ENCODE measurements at regions not wholly inside any gene's neighbourhood (a gene's known extent, or its start where the extent isn't known, plus 50 kb on each side); places are given as distances from the start of the nearest gene placed in this dataset.

DNA sequence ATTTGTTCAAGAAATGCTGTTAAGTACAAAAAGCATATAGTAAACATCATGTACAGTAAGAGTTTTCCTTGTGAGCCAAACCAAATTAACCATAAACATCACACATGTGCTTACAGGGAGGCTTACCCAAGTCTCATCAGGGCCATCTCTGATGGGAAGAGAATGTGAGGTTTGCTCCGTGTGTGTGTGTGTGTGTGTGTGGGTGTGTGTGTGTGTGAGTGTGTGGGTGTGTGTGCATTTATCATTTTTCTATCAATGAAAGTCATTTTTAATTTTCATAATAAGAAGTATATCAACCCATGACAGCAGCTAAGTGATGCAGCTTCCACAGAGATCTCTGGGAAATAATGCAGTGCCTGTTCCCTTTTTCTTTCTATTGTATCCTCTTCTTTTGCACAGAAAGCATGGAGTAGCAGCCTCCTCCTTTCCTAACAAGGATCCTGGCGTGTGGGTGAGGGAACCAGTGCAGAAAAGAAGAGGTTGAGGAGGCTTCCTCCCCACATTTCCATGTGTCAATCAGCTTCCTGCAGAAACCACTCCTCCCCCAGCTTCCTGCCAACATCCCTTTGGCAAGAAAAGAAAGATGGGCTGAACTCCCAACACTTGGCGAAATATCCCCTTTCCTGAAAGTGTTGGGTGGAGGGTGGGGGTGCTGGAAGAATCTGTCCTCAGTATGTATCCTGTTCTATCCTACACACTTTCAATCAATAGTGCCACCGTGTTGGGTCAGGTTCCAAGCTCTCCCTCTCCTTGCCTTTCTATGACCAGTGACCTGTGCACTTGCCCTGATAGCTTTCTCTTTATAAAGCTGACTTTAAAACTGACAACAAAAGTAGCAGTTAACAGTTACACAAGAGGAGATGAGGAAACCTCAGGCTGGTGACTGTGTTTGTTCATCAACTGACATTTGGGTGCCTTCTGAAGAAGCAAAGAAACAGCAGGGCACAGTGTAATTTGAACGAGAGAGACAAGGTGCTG is 251.8 kb upstream of the CITED2 start:
- no peak for DNase-seq

DNA sequence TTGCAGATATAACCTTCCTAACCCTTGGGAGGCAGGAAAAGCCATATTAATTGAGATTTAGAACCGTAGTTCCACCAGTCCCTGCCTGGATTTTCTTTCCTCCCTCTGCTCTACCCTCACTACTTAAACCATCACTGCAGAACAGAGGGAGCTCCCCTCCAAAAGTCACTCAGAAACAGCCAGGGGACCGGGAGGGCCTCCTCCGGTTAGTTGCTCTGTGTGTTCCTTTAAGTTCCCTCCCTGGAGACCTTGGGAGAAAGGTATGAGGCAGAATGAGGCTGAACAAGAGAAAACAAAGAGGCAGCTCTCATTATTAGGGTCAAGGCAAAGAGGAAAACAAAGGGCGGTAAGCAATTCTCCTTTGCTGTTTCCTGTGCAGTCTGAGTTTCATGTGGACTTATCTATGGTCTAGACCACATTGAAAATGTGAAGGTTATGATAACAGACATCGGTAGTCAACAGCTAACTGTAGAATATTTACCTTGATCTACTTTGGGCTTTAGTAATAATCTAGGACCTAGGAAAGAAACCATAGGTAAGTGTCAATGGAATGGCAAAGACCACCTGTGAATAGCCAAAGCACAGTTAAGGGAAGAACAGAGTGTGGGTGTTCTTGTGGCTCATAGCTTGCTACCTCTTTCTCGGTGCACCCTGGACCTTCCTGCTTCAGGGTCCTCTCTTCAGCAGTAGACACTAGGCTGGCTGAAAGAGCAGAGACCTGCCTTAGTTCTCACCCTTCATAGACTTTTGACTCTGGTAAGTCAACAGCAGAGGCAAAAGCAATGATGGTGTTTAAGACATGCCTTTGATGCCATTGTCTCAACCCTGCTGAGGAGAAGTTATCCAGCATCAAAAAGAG is 250.9 kb upstream of the CITED2 start:
- DNase-seq: no peak

GRCh38 chr6:139623372-139623771 is 248.9 kb upstream of the CITED2 start:
- no peak for DNase-seq

GRCh38 chr6:139613496-139613895 is 239.0 kb upstream of the CITED2 start:
- no peak for DNase-seq

DNA sequence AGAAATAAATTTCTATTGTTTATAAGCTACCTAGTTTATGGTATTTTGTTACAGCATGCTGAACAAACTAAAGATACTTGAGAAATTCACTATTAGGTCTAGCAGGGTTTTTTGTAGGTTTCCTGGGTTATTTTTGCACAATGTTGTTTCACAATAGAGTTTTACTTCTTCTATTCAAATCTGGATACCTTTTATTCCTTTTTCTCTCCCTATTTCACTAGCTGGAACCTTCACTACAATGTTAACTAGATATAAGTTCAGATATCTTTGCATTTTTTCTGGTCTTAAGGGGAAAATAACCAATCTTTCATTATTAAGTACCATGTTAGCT is 237.7 kb upstream of the CITED2 start:
- DNase-seq: no peak

DNA sequence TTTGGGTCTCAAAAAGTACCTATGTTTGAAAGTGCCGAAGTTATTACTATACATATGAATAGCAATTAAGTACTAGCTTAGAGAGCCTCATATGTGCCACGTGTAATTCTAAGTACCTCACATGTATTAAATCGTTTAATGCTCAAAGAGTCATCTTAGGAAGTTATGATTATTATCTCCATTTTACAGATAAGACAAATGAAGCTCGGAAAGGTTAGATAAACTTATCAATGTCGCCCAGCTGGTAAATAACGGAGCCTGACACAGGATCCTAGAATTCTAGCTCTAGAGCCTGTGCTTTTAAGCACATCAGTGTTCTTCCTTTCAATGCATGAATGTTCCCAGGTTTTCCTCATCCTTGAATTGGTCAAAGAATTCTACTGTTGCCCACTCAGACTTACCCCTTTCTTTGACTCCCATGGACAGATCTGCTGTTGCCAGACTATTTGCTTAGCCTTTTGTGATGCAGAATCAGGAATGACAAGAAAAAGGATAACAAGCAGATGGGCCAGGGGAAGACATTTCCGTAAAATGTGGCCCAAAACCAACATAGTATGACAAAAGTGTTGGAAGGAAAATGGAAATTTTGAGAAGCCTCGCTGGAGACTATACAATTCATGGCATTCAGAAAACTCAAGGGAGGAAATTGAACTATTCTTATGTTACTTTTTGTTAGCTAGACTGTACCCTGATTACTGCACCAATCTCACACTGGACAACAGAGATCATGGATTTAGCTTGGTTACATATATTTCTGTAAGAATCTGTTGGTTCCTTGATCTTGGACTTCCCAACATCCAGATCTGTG is 237.1 kb upstream of the CITED2 start:
- DNase-seq: no peak

DNA sequence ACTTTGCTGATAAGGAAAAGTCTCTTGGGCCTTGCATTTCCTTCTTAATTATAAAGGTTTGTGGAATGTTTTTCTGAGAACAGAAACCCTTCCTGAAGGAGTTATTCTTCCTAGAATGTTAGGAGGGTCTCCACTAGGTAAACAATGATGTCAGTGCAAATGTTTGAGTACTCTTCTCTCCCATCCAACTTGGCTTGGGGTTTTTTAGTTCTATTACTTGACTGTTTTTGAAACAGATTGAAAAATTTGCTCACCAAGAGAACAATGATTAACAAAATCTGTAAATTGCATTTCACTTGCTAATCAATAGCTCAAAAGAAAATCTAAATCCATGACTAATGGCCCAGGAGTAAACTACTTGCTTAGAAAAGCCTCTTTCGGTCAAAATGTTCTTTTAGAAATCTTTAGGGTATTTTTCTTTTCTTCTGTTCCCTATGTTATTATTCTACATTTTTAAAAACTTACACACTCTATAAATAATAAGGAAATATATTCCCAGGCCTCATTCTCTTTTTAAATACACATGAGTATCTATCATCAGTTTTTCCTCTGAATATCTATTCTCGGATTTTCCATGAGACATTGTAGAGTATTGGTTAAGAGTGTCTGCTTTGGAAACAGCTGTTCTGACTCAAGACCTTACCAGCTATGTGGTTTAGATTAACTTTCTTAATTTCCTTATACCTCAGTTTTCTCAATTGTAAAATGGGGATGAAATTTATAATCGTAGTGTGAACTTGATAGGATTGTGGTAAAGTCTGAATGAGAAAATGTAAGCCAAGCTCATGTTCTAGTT is 234.2 kb upstream of the CITED2 start:
- DNase-seq: no peak

- no peak for DNase-seq
These were observed 230.9 kb upstream of the CITED2 start for GRCh38 chr6:139605350-139605749.

- no peak for DNase-seq
These were observed 229.1 kb upstream of the CITED2 start for GRCh38 chr6:139603581-139603980.

DNA sequence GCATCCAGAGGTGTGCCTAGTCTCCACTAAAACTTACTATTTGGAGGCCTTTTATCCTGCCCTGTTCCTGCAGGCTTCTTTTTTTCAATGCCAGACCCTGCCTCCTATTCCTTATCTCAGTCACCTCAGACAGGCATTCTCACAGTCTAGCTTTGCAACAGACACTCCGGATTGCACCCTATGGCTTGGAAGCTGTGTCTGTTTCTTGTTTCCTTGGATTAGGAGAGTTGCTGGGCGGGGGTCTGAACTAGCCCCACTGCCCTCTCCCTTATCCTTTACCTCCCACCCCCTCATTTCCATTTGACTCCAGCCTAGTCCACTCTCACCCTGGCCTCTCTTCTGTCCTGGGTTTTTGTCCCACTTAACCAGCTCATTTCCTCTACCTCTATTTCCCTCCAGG is 228.1 kb upstream of the CITED2 start:
- no peak for DNase-seq

- no peak for DNase-seq
These were observed 226.5 kb upstream of the CITED2 start for GRCh38 chr6:139600919-139601475.

GRCh38 chr6:139600343-139600742 is 225.9 kb upstream of the CITED2 start:
- DNase-seq: no peak

DNA sequence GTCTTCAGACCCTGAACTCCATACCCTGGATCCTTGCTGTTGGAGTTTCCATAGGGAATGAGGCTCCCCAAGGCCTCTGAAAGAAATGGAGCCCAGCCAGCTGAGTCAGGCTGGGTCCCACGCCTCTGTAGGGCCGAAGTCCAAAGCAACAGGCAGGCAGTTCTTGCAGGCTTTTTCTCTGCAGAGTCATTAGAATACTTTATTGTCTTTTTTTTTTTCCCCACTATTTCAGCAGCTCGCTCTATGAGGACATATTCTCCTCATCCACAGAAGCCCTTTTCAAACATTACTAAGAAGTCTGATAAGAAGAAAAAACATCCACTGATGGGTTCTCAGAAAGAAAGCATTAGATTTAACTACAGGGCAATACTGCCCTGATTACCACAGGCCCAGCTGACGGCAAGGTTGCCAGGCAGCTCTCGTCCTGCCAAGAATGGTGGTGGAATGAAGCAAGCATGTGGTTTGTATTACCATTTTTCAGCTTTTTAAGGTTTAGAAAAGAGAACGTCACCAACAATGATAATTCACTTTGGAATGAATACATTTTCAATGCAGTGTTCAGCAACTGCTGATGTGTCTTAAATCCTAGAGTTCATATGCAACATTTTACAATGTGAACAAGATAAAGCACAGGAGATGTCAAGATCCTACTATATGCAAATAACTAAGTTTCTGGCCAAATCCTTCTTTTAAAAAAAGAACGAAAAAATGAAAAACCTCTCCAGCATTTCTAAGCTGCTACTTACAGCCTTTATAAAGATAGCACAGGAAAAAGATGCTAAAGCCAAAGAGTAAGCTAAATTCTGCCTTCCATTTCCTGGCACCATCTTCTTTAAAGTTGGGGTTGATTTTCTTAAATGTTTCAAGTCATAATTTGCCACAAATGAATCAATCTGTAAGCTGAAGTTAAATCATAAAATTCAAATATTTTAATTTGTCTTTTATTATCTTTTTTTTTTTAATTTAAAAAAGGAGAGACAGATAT is 223.6 kb upstream of the CITED2 start:
- DNase-seq: no peak

DNA sequence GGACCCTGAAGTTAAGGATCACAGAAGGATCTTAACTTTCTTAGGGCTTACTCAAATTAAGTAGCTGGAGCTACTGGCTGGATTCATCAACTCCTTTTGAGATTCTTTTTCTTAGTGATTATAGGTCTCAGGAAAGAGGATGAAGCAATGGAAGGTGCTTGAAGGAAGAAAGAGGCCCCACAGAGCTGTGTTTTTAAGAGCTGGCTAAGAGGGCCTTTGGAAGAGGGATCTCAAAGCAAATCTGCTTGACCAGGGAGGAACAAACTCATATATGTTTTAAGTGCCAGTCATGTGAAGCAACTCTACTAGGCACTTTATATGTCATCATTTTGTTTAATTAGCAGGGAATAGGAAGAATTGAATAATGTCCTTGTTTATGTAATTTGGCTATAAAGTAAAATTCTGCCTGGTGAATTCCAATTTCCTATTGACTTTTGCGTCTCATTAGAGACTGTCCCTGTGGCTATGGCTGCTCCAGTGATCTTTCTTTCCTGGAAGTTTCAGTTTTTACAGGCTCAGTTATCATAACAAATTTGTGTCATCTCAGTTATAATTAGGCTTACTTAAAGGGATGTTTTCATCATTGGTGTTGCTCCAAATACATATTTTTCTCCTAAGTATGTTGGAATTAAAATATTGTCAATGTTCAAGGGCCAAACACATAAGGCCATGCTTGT is 222.8 kb upstream of the CITED2 start:
- no peak for DNase-seq

DNA sequence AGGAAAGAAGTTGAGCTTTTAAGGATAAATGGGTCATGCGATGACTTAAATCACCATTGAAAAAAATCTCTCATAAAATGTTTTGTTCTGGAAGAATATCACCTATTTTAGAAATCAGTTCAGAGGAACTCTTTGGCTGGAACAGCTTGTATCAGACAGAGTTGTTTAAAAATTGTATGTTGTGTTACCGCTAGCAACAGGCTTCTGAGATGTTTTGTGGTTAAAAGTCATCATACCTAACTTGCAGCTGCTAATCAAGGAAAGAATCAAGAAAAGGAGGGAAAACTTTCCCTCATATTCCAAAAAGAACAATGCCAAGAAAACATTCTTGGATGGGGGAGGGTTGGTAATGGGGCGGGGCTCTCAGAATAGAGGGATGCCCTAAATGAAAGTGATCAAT is 220.7 kb upstream of the CITED2 start:
- DNase-seq: no peak

GRCh38 chr6:139594333-139594965 is 220.0 kb upstream of the CITED2 start:
- DNase-seq: no peak

GRCh38 chr6:139593081-139593480 is 218.6 kb upstream of the CITED2 start:
- DNase-seq: no peak

DNA sequence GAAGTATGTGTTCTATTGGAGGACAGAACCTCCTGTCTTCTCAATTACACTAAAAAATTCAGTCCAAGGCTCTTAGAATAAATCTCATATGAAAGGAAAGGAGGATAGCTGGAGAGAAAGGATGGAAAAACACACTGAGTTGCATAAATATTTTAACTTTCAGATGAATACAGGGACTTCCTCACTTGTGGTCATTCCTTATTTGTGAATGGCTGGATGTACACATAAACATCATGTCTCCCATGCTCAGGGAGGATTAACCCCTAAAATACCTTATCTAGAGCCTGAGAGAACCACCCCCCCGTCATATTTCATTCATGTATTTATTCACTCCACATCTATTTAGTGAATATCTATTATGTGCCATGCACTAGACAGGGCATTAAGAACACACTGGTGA is 217.6 kb upstream of the CITED2 start:
- no peak for DNase-seq

- DNase-seq: no peak
These were observed 216.8 kb upstream of the CITED2 start for GRCh38 chr6:139591075-139591865.

Measured in NCI-H2081 (cell line).